ENCODE measurements at regions not wholly inside any gene's neighbourhood (a gene's known extent, or its start where the extent isn't known, plus 50 kb on each side); places are given as distances from the start of the nearest gene placed in this dataset.
"Not testable (repeated sequence)": the region's sequence is repeated elsewhere in the genome, so short reads cannot be mapped to it uniquely, and the experiment has no call there.

- not testable (repeated sequence) for TF ChIP-seq CTCF (conservative IDR thresholded peaks at IDR 0.05; ENCODE audit: low read length); EZH2phosphoT487 (IDR thresholded peaks at IDR 0.05; ENCODE audit: borderline replicate concordance)
Measured at GRCh38 chr10:32177594-32177993, 121.4 kb upstream of the KIF5B start.

Measured in Loucy (cell line).